AG09319 (cell line): ENCODE measurements at regions not wholly inside any gene's neighbourhood (a gene's known extent, or its start where the extent isn't known, plus 50 kb on each side); places are given as distances from the start of the nearest gene placed in this dataset.

ENCODE experiments used
- DNase-seq: peaks from one replicate; pipeline ENCODE4 v3.0.0-alpha.2; 2010; ENCODE audit warnings: low read depth; ENCODE audit errors: extremely low read depth
- CTCF ChIP-seq: IDR thresholded peaks from 2 replicates; pipeline ENCODE4 v1.5.1; 2011; ENCODE audit warnings: low read depth, mild to moderate bottlenecking, inconsistent platforms, low read length, moderate library complexity

- no peak for TF ChIP-seq CTCF
- DNase-seq, result no peak
These were observed 418.2 kb upstream of the PODXL start for GRCh38 chr7:131974671-131975070.

GRCh38 chr7:131972251-131972650 lies 415.8 kb upstream of the PODXL start:
- TF ChIP-seq CTCF, result no peak
- DNase-seq, result no peak

DNA sequence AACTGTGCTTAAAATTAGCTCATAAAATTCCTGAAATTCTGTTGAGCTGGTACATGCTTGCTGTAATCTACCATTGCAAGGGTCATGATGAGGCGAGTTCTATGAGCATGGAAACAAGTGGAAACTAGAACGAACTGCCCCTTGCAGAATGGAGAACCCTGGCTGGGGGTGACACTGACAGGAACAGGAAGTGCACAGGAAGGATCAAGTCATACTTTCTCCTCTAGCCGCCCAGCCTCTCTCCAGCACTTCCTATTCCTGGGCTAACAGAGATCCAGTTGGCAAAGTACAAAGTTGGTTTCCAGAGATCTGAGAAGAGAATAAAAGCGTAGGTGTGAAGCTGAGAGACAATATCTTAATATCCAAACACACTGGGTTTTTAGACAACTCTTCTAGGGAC lies 414.2 kb upstream of the PODXL start:
- TF ChIP-seq CTCF, result no peak
- no peak for DNase-seq

- TF ChIP-seq CTCF, result no peak
- no peak for DNase-seq
These were observed 413.1 kb upstream of the PODXL start for GRCh38 chr7:131969560-131969959.

DNA sequence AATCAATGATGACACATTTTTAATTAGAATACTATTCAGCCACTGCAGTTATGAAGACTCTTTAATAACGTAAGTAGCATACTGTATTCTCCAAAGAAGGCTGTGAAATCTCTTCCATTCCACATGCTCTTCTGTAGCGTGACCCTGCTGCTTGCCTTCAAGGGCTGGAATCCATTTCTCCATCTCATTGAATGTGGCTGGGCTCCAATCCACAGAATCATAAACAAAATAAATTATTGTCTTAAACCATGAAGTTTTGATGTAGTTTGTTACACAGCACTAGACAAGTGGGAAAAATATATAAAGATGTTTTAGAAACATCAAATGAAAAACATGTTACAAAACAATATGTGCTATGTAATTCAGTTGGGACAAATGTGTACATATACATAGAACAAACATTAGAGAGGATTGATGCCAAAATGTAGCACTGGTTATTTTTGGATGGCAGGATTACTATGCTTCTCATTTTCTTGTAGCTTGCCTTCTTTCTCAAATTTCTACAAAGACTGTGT lies 410.8 kb upstream of the PODXL start:
- DNase-seq, result no peak
- TF ChIP-seq CTCF, result no peak

GRCh38 chr7:131964203-131964602 lies 407.8 kb upstream of the PODXL start:
- TF ChIP-seq CTCF, result no peak
- no peak for DNase-seq

- DNase-seq, result no peak
- TF ChIP-seq CTCF, result no peak
These were observed 404.7 kb upstream of the PODXL start for GRCh38 chr7:131961054-131961680.
